ENCODE measurements at regions not wholly inside any gene's neighbourhood (a gene's known extent, or its start where the extent isn't known, plus 50 kb on each side); places are given as distances from the start of the nearest gene placed in this dataset.

DNA sequence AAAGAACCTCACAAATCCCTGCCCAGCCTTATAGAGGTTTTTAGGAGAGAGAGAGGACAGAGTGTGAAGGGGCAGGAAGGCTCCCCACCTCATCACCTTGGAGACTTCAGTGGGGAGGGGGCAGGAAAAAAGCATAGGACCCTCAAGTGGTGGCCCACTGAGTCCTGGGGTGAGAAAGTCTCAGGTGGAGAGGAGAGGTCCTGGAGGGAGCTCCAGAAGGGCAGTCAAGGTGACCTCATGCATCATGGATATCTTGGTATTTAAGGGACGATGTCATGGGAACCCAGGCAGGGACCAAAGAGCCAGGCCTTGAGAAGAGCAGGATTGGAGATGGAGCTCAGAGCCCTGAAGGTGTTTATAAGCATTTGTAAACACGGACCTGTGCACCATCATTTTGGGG, 204.5 kb downstream of the SLC4A3 start:
- TF ChIP-seq, protein P1, sequence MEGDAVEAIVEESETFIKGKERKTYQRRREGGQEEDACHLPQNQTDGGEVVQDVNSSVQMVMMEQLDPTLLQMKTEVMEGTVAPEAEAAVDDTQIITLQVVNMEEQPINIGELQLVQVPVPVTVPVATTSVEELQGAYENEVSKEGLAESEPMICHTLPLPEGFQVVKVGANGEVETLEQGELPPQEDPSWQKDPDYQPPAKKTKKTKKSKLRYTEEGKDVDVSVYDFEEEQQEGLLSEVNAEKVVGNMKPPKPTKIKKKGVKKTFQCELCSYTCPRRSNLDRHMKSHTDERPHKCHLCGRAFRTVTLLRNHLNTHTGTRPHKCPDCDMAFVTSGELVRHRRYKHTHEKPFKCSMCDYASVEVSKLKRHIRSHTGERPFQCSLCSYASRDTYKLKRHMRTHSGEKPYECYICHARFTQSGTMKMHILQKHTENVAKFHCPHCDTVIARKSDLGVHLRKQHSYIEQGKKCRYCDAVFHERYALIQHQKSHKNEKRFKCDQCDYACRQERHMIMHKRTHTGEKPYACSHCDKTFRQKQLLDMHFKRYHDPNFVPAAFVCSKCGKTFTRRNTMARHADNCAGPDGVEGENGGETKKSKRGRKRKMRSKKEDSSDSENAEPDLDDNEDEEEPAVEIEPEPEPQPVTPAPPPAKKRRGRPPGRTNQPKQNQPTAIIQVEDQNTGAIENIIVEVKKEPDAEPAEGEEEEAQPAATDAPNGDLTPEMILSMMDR (conservative IDR thresholded peaks at IDR 0.05; ENCODE audit: low read depth, low read length): no peak
- TF ChIP-seq EZH2 (IDR thresholded peaks at IDR 0.05; ENCODE audit: low read length, unreplicated experiment): no peak
- no peak for TF ChIP-seq EZH2phosphoT487 (IDR thresholded peaks at IDR 0.05; ENCODE audit: borderline replicate concordance, low read length)
